ENCODE measurements at regions not wholly inside any gene's neighbourhood (a gene's known extent, or its start where the extent isn't known, plus 50 kb on each side); places are given as distances from the start of the nearest gene placed in this dataset.
"Not testable (repeated sequence)": the region's sequence is repeated elsewhere in the genome, so short reads cannot be mapped to it uniquely, and the experiment has no call there.

GRCh38 chr4:94039226-94039625, 168.4 kb upstream of the SMARCAD1 start:
- no peak overlapping the region for H3K4me3 ChIP-seq (ENCODE audit: low read length)
- no peak for TF ChIP-seq CTCF (conservative IDR thresholded peaks at IDR 0.05; ENCODE audit: low read depth, low read length)
- DNase-seq (ENCODE audit: low read depth): no peak

GRCh38 chr4:94044471-94044870, 163.2 kb upstream of the SMARCAD1 start:
- DNase-seq (ENCODE audit: low read depth); H3K4me3 ChIP-seq (ENCODE audit: low read length): not testable (repeated sequence)

GRCh38 chr4:94063084-94063483, 144.6 kb upstream of the SMARCAD1 start:
- H3K4me3 ChIP-seq (ENCODE audit: low read length): no peak overlapping the region
- DNase-seq (ENCODE audit: low read depth): no peak
- TF ChIP-seq CTCF (conservative IDR thresholded peaks at IDR 0.05; ENCODE audit: low read depth, low read length): no peak

GRCh38 chr4:94068753-94069719, 138.6 kb upstream of the SMARCAD1 start:
- TF ChIP-seq CTCF (conservative IDR thresholded peaks at IDR 0.05; ENCODE audit: low read depth, low read length): no peak
- DNase-seq (ENCODE audit: low read depth): no peak

GRCh38 chr4:94076498-94076897, 131.2 kb upstream of the SMARCAD1 start:
- TF ChIP-seq CTCF (conservative IDR thresholded peaks at IDR 0.05; ENCODE audit: low read depth, low read length): no peak
- DNase-seq (ENCODE audit: low read depth): no peak
- H3K4me3 ChIP-seq (ENCODE audit: low read length): no peak overlapping the region

More at GRCh38 chr4:94068753-94069719, 138.6 kb upstream of the SMARCAD1 start:
- no peak overlapping the region for H3K4me3 ChIP-seq (ENCODE audit: low read length)

- no peak for TF ChIP-seq CTCF (conservative IDR thresholded peaks at IDR 0.05; ENCODE audit: low read depth, low read length)
- DNase-seq (ENCODE audit: low read depth): no peak
- no peak overlapping the region for H3K4me3 ChIP-seq (ENCODE audit: low read length)
These were observed 123.5 kb upstream of the SMARCAD1 start for GRCh38 chr4:94084155-94084554.

GRCh38 chr4:94099141-94099540, 108.5 kb upstream of the SMARCAD1 start:
- not testable (repeated sequence) for DNase-seq (ENCODE audit: low read depth)

GRCh38 chr4:94112644-94113043, 95.0 kb upstream of the SMARCAD1 start:
- TF ChIP-seq CTCF (conservative IDR thresholded peaks at IDR 0.05; ENCODE audit: low read depth, low read length): no peak
- no peak overlapping the region for H3K4me3 ChIP-seq (ENCODE audit: low read length)
- DNase-seq (ENCODE audit: low read depth): no peak

More at GRCh38 chr4:94099141-94099540, 108.5 kb upstream of the SMARCAD1 start:
- H3K4me3 ChIP-seq (ENCODE audit: low read length): not testable (repeated sequence)
